HepG2 (cell line): ENCODE measurements at regions not wholly inside any gene's neighbourhood (a gene's known extent, or its start where the extent isn't known, plus 50 kb on each side); places are given as distances from the start of the nearest gene placed in this dataset.

Experiments
- ATAC-seq: fragments of 200-7000 bp; cut with Tn5 transposase; 3 replicates; pipeline ENCODE4 v1.9.1; 2020; ENCODE audit warnings: mild to moderate bottlenecking, moderate library complexity
- BruUV-seq: library from RNA; stranded (reverse); fragments of 400-500 nt; replicated peaks from 2 replicates; lab custom pipeline; 2021; lab: Mats Ljungman, UMichigan
- CTCF ChIA-PET: fragments of 300-600 bp; formaldehyde crosslinking; extraction: SDS; loops from one replicate; lab custom pipeline; 2021; ENCODE audit warnings: low total read pairs, inconsistent platforms, low intra/inter-chr PET ratio; lab: Yijun Ruan, JAX
- POLR2A ChIA-PET: fragments of 350-600 bp; sonication (Branson Sonifier 250); formaldehyde crosslinking; loops from one replicate; lab custom pipeline; 2020; ENCODE audit warnings: antibody characterized with exemption, inconsistent platforms; lab: Yijun Ruan, JAX
- DNase-seq: peaks from one replicate; pipeline ENCODE4 v3.0.0-alpha.2; 2015; ENCODE audit warnings: low spot score
- FAIRE-seq: peaks from 3 replicates; lab custom pipeline; 2011; peaks lifted over from hg19 to GRCh38; lab: Jason Lieb, UNC
- H2AFZ ChIP-seq: one replicate; pipeline ENCODE4 v1.6.1; 2011; ENCODE audit warnings: low read length, inconsistent platforms
- H3K27ac ChIP-seq: fragments of 300-600 bp; 3 replicates; pipeline ENCODE4 v1.8.0; 2011; ENCODE audit warnings: mixed run types, mild to moderate bottlenecking, mixed read lengths, low read length, inconsistent platforms; ENCODE audit not compliant: insufficient read depth; ENCODE audit errors: extremely low read length
- H3K27me3 ChIP-seq, 2 experiments: fragments of 200-600 bp in 1 of 2; 2 replicates in 1 of 2; 3 replicates in 1 of 2; pipeline versions ENCODE4 v1.6.0 to v1.8.0; 2011; ENCODE audit warnings: low read length in 2 of 2, mild to moderate bottlenecking in 2 of 2, moderate library complexity in 2 of 2, inconsistent platforms in 1 of 2; ENCODE audit not compliant: insufficient read depth in 2 of 2, control insufficient read depth in 1 of 2
- H3K36me3 ChIP-seq, 2 experiments: fragments of 200-600 bp in 1 of 2; replicated peaks in 1 of 2; 2 replicates in 1 of 2; 3 replicates in 1 of 2; pipeline versions ENCODE4 v1.5.1 to v1.8.0; 2011; ENCODE audit warnings: low read length in 2 of 2, inconsistent platforms in 1 of 2; ENCODE audit not compliant: insufficient read depth in 2 of 2, control insufficient read depth in 1 of 2
- H3K4me1 ChIP-seq: 2 replicates; pipeline ENCODE4 v1.5.1; 2012; ENCODE audit warnings: low read length, inconsistent platforms; ENCODE audit not compliant: insufficient read depth
- H3K4me2 ChIP-seq: 2 replicates; pipeline ENCODE4 v1.6.0; 2011; ENCODE audit warnings: low read depth, low read length, inconsistent platforms
- H3K4me3 ChIP-seq, 3 experiments: fragments of 200-600 bp in 1 of 3; sonication (generic), shearing (Covaris generic) in 1 of 3; replicated peaks in 1 of 3; 2 replicates each; pipeline ENCODE4 v1.5.1; 2011 to 2016; ENCODE audit warnings: low read length in 3 of 3, inconsistent platforms in 2 of 3, low read depth in 2 of 3, mild to moderate bottlenecking in 2 of 3, control low read depth in 1 of 3, mixed read lengths in 1 of 3; ENCODE audit not compliant: insufficient read depth in 1 of 3
- H3K79me2 ChIP-seq: one replicate; pipeline ENCODE4 v1.6.1; 2011; ENCODE audit warnings: low read length, inconsistent platforms; ENCODE audit not compliant: insufficient read depth
- H3K9ac ChIP-seq: 2 replicates; pipeline ENCODE4 v1.6.0; 2011; ENCODE audit warnings: mild to moderate bottlenecking, low read depth, low read length, inconsistent platforms; ENCODE audit not compliant: insufficient read depth
- H3K9me3 ChIP-seq: 2 replicates; pipeline ENCODE4 v1.5.1; 2012; ENCODE audit warnings: mild to moderate bottlenecking, low read length
- H4K20me1 ChIP-seq: 2 replicates; pipeline ENCODE4 v1.6.0; 2011; ENCODE audit warnings: inconsistent platforms, mild to moderate bottlenecking, low read length, moderate library complexity; ENCODE audit not compliant: insufficient read depth
- ARID2 ChIP-seq: sonication (generic); formaldehyde crosslinking; IDR thresholded peaks from 2 replicates; pipeline ENCODE4 v1.8.1; 2022; ENCODE audit warnings: mild to moderate bottlenecking, missing genetic modification reagents, borderline replicate concordance
- CBX5 ChIP-seq: sonication (generic); formaldehyde crosslinking; IDR thresholded peaks from 2 replicates; pipeline ENCODE4 v1.4.0; 2020; ENCODE audit warnings: missing genetic modification reagents, borderline replicate concordance
- HIVEP1 ChIP-seq: sonication (generic); formaldehyde crosslinking; IDR thresholded peaks from 2 replicates; pipeline ENCODE4 v1.4.0; 2020; ENCODE audit warnings: mild to moderate bottlenecking, missing genetic modification reagents
- MYNN ChIP-seq: sonication (generic); formaldehyde crosslinking; IDR thresholded peaks from 2 replicates; pipeline ENCODE4 v1.4.0; 2020; ENCODE audit warnings: mild to moderate bottlenecking, low read depth, missing genetic modification reagents
- SALL1 ChIP-seq: sonication (generic); formaldehyde crosslinking; IDR thresholded peaks from 2 replicates; pipeline ENCODE4 v1.8.0; 2022; ENCODE audit warnings: mild to moderate bottlenecking, missing genetic modification reagents
- SIX4 ChIP-seq: sonication (generic); formaldehyde crosslinking; IDR thresholded peaks from 2 replicates; pipeline ENCODE4 v1.4.0; 2020; ENCODE audit warnings: missing genetic modification reagents
- ZFP90 ChIP-seq: sonication (generic); formaldehyde crosslinking; IDR thresholded peaks from 2 replicates; pipeline ENCODE4 v1.8.0; 2022; ENCODE audit warnings: missing genetic modification reagents, mild to moderate bottlenecking, inconsistent platforms, borderline replicate concordance
- ZMYM3 ChIP-seq: sonication (generic); formaldehyde crosslinking; IDR thresholded peaks from 2 replicates; pipeline ENCODE4 v1.5.1; 2020; ENCODE audit warnings: mild to moderate bottlenecking, missing genetic modification reagents
- ZNF367 ChIP-seq: sonication (generic); formaldehyde crosslinking; IDR thresholded peaks from 2 replicates; pipeline ENCODE4 v1.4.0; 2020; ENCODE audit warnings: missing genetic modification reagents, borderline replicate concordance
- ZNF383 ChIP-seq: sonication (generic); formaldehyde crosslinking; IDR thresholded peaks from 2 replicates; pipeline ENCODE4 v1.4.0; 2020; ENCODE audit warnings: missing genetic modification reagents, mild to moderate bottlenecking, borderline replicate concordance
- ZNF703 ChIP-seq: sonication (generic); formaldehyde crosslinking; IDR thresholded peaks from 2 replicates; pipeline ENCODE4 v1.5.1; 2020; ENCODE audit warnings: missing genetic modification reagents, mild to moderate bottlenecking, moderate library complexity, borderline replicate concordance
- WGBS: methylation state at CpG from one replicate; pipeline ENCODE4 v1.1.6; 2017; ENCODE audit warnings: low lambda C conversion rate; 5-methylcytosine and 5-hydroxymethylcytosine counted together
- in situ Hi-C: cut with HindIII; loops from 2 replicates; pipeline ENCODE4 v1.10.0; 2017; ENCODE audit warnings: low pct_unique_long_range_greater_than_20kb; ENCODE audit not compliant: extremely low pct_ligation_motif_present
- intact Hi-C: fragments of 100-400 bp; cut with micrococcal nuclease; formaldehyde crosslinking; loops from one replicate; pipeline ENCODE4 v1.10.0; 2022; ENCODE audit not compliant: unreplicated experiment
- TF ChIP-seq, protein P1 (sequence below): sonication (generic); formaldehyde crosslinking; conservative IDR thresholded peaks from 2 replicates; pipeline ENCODE4 v1.4.0; 2020; ENCODE audit warnings: missing genetic modification reagents
- TF ChIP-seq, protein P2 (sequence below): sonication (generic); formaldehyde crosslinking; IDR thresholded peaks from 2 replicates; pipeline ENCODE4 v1.8.1; 2023; ENCODE audit warnings: mild to moderate bottlenecking, missing genetic modification reagents, borderline replicate concordance
- TF ChIP-seq, protein P3 (sequence below): sonication (generic); formaldehyde crosslinking; IDR thresholded peaks from 2 replicates; pipeline ENCODE4 v1.9.0; 2022; ENCODE audit warnings: low read depth, missing genetic modification reagents

DNA sequence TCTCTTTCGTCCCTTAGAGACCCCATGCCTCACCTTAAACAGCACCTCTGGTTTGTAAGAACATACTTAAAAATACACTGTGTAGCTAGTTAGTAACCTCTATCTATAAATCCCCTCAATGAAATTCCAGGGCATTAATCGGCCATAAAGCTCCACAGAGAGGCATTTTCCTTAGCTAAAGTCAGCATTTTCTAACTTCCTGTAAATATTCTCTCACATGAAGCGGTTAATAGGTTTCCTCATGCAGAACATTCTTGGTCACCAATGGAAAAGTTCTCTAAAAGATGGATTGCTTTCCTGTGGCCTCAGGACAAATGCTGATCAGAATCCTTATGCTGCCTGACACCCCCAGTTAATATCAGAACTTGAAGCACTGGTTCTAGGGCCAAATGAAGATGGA lies 248.6 kb upstream of the BOD1L1 start (continued):
- TF ChIP-seq, protein P1, sequence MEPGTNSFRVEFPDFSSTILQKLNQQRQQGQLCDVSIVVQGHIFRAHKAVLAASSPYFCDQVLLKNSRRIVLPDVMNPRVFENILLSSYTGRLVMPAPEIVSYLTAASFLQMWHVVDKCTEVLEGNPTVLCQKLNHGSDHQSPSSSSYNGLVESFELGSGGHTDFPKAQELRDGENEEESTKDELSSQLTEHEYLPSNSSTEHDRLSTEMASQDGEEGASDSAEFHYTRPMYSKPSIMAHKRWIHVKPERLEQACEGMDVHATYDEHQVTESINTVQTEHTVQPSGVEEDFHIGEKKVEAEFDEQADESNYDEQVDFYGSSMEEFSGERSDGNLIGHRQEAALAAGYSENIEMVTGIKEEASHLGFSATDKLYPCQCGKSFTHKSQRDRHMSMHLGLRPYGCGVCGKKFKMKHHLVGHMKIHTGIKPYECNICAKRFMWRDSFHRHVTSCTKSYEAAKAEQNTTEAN (CRISPR knock-in tag): no peak
- TF ChIP-seq SALL1 (CRISPR knock-in tag) (no peak), ZNF703 (CRISPR knock-in tag) (no peak), ZNF367 (CRISPR knock-in tag) (no peak), ARID2 (CRISPR knock-in tag) (no peak), SIX4 (CRISPR knock-in tag) (no peak), ZNF383 (CRISPR knock-in tag) (no peak)
- TF ChIP-seq, protein P2, sequence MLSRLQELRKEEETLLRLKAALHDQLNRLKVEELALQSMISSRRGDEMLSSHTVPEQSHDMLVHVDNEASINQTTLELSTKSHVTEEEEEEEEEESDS (CRISPR knock-in tag): no peak

DNA sequence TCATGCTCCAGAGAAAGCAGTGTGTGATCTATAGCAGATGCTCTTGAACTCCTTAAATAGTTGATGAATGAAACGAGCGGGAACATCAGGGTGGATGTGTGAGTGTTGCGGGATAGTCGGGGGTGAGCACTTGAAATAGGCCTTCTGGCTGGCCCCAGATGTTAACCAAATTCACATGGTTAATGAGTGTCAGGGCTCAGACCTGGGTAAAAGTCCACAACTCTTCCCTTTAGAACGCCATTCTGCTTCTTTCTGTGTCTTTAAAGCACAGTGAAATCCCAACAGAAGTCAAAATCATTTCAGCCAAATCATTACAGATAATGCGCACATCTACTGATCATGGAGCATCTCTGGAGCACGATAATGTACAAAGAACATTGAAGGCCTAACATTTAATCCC lies 249.4 kb upstream of the BOD1L1 start:
- no TSS peak for BruUV-seq
- Histone ChIP-seq H3K79me2 (no peaks in the 10 kb centered on the region), H4K20me1 (no peaks in the 10 kb centered on the region), H3K27ac (no peak overlapping the region), H3K36me3 (no peaks in the 10 kb centered on the region), H3K4me1 (no peaks in the 10 kb centered on the region), H3K4me2 (no peak overlapping the region), H3K27me3 (no peaks in the 10 kb centered on the region), H3K9me3 (peaks cover 32% of the 10 kb centered on the region; the same call in 1 of the 2 replicates), H3K4me3 (no peak overlapping the region), H2AFZ (no peak overlapping the region), H3K9ac (no peak overlapping the region)
- DNase-seq (no peak), ATAC-seq (no peak), FAIRE-seq (no peak)
- 8% methylated on average over 7 of the region's 7 CpGs for WGBS
- ChIA-PET CTCF (no interaction called here), POLR2A (no interaction called here)
- in situ Hi-C loops (no loop called here), intact Hi-C loops (no loop called here)
- TF ChIP-seq, protein P3, sequence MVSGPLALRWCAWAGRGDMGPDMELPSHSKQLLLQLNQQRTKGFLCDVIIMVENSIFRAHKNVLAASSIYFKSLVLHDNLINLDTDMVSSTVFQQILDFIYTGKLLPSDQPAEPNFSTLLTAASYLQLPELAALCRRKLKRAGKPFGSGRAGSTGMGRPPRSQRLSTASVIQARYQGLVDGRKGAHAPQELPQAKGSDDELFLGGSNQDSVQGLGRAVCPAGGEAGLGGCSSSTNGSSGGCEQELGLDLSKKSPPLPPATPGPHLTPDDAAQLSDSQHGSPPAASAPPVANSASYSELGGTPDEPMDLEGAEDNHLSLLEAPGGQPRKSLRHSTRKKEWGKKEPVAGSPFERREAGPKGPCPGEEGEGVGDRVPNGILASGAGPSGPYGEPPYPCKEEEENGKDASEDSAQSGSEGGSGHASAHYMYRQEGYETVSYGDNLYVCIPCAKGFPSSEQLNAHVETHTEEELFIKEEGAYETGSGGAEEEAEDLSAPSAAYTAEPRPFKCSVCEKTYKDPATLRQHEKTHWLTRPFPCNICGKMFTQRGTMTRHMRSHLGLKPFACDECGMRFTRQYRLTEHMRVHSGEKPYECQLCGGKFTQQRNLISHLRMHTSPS: no peak
- TF ChIP-seq MYNN (CRISPR knock-in tag): no peak
- TF ChIP-seq HIVEP1 (CRISPR knock-in tag): no peak
- TF ChIP-seq ZMYM3 (CRISPR knock-in tag): no peak
- TF ChIP-seq CBX5 (CRISPR knock-in tag): no peak
- no peak for TF ChIP-seq ZFP90
